GM19395 (cell line): ENCODE measurements at regions not wholly inside any gene's neighbourhood (a gene's known extent, or its start where the extent isn't known, plus 50 kb on each side); places are given as distances from the start of the nearest gene placed in this dataset.

Source experiments
- ATAC-seq: cut with Tn5 transposase; IDR thresholded peaks from one replicate; pipeline ENCODE4 v1.9.1; 2021; ENCODE audit warnings: mild to moderate bottlenecking, moderate library complexity; ENCODE audit not compliant: unreplicated experiment

- no peak for ATAC-seq
Observed at GRCh38 chr13:99053636-99054233, 75.9 kb upstream of the DOCK9 start.

GRCh38 chr13:99055281-99055680 lies 77.4 kb upstream of the DOCK9 start:
- no peak for ATAC-seq

GRCh38 chr13:99055735-99056134 lies 77.9 kb upstream of the DOCK9 start:
- ATAC-seq = no peak

GRCh38 chr13:99056381-99057014 lies 78.6 kb upstream of the DOCK9 start:
- no peak for ATAC-seq

- no peak for ATAC-seq
Observed at GRCh38 chr13:99057310-99057975, 79.6 kb upstream of the DOCK9 start.

- ATAC-seq = no peak
Observed at GRCh38 chr13:99058527-99059495, 80.9 kb upstream of the DOCK9 start.

- no peak for ATAC-seq
Observed at GRCh38 chr13:99059498-99060075, 81.7 kb upstream of the DOCK9 start.

GRCh38 chr13:99061411-99061810 lies 83.5 kb upstream of the DOCK9 start:
- ATAC-seq = no peak

- ATAC-seq = no peak
Observed at GRCh38 chr13:99062593-99062992, 84.7 kb upstream of the DOCK9 start.

GRCh38 chr13:99063178-99063577 lies 85.3 kb upstream of the DOCK9 start:
- no peak for ATAC-seq

- ATAC-seq = peak; percentile 62
Observed at GRCh38 chr13:99063952-99064351, 86.1 kb upstream of the DOCK9 start.

- no peak for ATAC-seq
Observed at GRCh38 chr13:99064624-99065234, 86.9 kb upstream of the DOCK9 start.

- ATAC-seq = no peak
Observed at GRCh38 chr13:99065235-99066015, 87.6 kb upstream of the DOCK9 start.

GRCh38 chr13:99066219-99066618 lies 88.4 kb upstream of the DOCK9 start:
- no peak for ATAC-seq

- no peak for ATAC-seq
Observed at GRCh38 chr13:99067159-99067985, 89.5 kb upstream of the DOCK9 start.

GRCh38 chr13:99071211-99071610 lies 93.3 kb upstream of the DOCK9 start:
- no peak for ATAC-seq

GRCh38 chr13:99071666-99072065 lies 93.8 kb upstream of the DOCK9 start:
- ATAC-seq = no peak

GRCh38 chr13:99072356-99072755 lies 94.5 kb upstream of the DOCK9 start:
- no peak for ATAC-seq

GRCh38 chr13:99072941-99073340 lies 95.1 kb upstream of the DOCK9 start:
- no peak for ATAC-seq
